Endothelial cell of umbilical vein (primary cell): ENCODE measurements at regions not wholly inside any gene's neighbourhood (a gene's known extent, or its start where the extent isn't known, plus 50 kb on each side); places are given as distances from the start of the nearest gene placed in this dataset.

ENCODE experiments used
- EZH2 ChIP-seq: IDR thresholded peaks from 2 replicates; pipeline ENCODE4 v1.6.1; 2012; ENCODE audit warnings: borderline replicate concordance, low read depth, mild to moderate bottlenecking, moderate library complexity, low read length, inconsistent platforms; ENCODE audit not compliant: severe bottlenecking
- FOS ChIP-seq: IDR thresholded peaks from 2 replicates; pipeline ENCODE4 v1.6.1; 2011; ENCODE audit warnings: mild to moderate bottlenecking, low read length, moderate library complexity, borderline replicate concordance; ENCODE audit not compliant: insufficient read depth
- JUN ChIP-seq: IDR thresholded peaks from 2 replicates; pipeline ENCODE4 v1.6.1; 2011; ENCODE audit warnings: borderline replicate concordance, low read depth; ENCODE audit not compliant: insufficient read length, insufficient read depth
- MYC ChIP-seq: IDR thresholded peaks from one replicate; pipeline ENCODE4 v1.6.1; 2011; ENCODE audit warnings: mild to moderate bottlenecking, low read depth, low read length
- POLR2A ChIP-seq: IDR thresholded peaks from 2 replicates; pipeline ENCODE4 v1.6.1; 2012; ENCODE audit warnings: low read depth, mild to moderate bottlenecking, control low read depth, low read length
- POLR2AphosphoS5 ChIP-seq: IDR thresholded peaks from 2 replicates; pipeline ENCODE4 v1.6.1; 2012; ENCODE audit warnings: low read depth, mild to moderate bottlenecking, control low read depth, low read length, moderate library complexity; ENCODE audit not compliant: insufficient read depth
- TF ChIP-seq, protein P1 (sequence below), 2 donors: IDR thresholded peaks; 1 replicate in 1 of 2; 2 replicates in 1 of 2; pipeline ENCODE4 v1.5.1; 2011; ENCODE audit warnings: low read length in 2 of 2, mild to moderate bottlenecking in 2 of 2, moderate library complexity in 2 of 2, control low read depth in 1 of 2, inconsistent platforms in 1 of 2, low read depth in 1 of 2; ENCODE audit not compliant: insufficient read depth in 1 of 2; ENCODE audit errors: extremely low read depth in 1 of 2

DNA sequence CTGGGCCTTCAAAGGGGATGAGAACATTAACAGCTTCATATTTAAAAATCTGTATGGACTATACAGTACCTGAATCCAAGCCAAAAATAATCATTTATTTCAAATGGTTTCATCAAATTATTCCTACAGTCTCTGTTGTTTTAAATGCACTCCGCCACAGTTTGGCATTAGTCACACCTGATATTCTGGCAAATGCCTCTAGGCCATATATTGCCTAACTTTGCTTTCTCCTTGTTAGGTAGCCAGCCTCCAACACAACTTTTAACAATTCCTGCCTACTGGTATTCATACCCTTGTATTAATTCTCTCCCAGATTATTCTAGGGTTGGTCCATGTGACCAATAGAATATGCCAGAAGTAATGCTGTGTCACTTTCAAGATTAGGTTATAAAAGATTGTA, 146.6 kb upstream of the FANCL start:
- TF ChIP-seq, protein P1, sequence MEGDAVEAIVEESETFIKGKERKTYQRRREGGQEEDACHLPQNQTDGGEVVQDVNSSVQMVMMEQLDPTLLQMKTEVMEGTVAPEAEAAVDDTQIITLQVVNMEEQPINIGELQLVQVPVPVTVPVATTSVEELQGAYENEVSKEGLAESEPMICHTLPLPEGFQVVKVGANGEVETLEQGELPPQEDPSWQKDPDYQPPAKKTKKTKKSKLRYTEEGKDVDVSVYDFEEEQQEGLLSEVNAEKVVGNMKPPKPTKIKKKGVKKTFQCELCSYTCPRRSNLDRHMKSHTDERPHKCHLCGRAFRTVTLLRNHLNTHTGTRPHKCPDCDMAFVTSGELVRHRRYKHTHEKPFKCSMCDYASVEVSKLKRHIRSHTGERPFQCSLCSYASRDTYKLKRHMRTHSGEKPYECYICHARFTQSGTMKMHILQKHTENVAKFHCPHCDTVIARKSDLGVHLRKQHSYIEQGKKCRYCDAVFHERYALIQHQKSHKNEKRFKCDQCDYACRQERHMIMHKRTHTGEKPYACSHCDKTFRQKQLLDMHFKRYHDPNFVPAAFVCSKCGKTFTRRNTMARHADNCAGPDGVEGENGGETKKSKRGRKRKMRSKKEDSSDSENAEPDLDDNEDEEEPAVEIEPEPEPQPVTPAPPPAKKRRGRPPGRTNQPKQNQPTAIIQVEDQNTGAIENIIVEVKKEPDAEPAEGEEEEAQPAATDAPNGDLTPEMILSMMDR (IDR thresholded peaks at IDR 0.05; ENCODE audit: extremely low read depth in 1 of 2, insufficient read depth in 1 of 2, low read depth in 1 of 2, low read length in 2 of 2), result no peak
- TF ChIP-seq POLR2A (no peak), EZH2 (no peak), JUN (no peak), POLR2AphosphoS5 (no peak), FOS (no peak), MYC (no peak)
